NCI-H345 treated with DMSO at 0.1 percent for 48 hours (cell line): ENCODE measurements at regions not wholly inside any gene's neighbourhood (a gene's known extent, or its start where the extent isn't known, plus 50 kb on each side); places are given as distances from the start of the nearest gene placed in this dataset.

Experiments used
- DNase-seq: peaks from one replicate; lab custom pipeline; 2025; ENCODE audit not compliant: unreplicated experiment; lab: John Stamatoyannopoulos, UW

DNA sequence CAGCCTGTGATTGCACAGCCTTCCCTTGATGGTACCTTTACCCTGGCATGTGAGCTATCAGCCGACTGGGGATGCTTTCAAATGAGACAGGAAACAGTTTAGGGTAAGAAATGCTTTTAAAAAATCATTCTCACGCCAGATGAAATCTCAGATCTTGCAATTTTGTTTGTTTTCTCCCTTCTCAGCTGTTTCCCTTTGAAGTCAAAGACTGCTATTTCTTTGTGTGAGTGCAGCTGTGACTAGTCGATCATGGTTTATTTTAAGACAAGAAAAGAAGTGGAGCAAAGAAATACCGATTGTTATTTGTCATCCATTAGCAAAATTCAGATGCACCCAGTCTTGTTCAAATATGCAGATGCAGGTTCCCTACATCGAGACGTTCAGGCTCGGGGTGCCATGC is 489.7 kb downstream of the QKI start:
- DNase-seq = no peak

DNA sequence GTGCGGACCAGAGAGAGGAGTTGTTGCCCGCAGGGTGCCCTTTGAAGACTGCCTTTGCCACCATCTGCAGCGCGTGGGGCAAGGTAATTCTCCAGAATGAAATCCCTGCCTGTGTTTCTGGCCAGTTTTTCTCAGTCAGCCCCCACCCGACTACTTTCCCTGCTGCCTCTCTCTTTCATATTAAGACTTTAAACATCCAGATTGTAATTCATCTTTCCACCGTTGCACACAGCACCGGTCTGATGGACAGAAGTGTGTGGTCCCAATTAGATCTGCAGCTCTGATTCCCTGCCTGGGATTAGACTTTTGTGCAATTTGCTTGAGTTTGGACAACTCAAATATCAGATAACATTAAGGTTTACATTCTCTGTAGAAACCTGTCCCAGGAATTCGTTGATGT is 489.0 kb downstream of the QKI start:
- no peak for DNase-seq

DNA sequence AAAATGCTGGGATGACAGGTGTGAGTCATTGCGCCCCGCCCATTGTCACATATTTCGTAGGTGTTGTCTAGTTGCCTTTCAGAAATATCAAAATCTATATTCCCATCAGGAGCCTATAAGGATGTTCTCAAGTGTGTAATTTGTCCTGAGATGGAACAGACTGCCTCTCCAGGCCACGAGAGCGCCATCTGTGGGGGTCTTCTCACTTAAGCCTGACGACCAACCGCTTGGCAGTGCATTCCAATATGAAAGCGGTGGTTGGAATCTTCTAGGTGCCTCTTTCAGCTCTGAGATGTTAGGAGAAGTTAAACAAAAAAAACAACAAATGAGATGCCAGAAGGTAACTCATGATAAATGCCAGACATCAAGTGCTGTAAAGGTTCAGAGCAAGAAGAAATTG is 488.5 kb downstream of the QKI start:
- no peak for DNase-seq

DNA sequence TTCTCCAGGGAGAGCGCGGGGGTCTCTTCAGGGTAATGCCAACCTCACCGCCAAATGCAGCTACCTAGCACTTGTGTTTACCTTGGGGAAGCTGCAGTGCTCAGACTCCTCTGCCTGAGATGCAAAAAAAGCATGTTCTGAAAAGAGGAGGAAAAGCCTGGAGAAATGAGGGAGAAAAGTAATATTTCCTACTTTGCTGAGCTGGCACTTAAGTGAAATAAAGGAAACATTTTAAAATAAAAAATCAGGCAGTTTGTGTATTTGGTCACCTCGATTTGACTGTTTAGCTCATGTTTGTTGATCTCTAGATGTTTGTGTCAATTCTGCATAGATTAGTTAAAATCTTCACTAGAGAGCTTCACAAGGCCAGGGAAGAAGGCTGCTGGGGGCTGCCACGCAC is 487.2 kb downstream of the QKI start:
- DNase-seq = no peak

DNA sequence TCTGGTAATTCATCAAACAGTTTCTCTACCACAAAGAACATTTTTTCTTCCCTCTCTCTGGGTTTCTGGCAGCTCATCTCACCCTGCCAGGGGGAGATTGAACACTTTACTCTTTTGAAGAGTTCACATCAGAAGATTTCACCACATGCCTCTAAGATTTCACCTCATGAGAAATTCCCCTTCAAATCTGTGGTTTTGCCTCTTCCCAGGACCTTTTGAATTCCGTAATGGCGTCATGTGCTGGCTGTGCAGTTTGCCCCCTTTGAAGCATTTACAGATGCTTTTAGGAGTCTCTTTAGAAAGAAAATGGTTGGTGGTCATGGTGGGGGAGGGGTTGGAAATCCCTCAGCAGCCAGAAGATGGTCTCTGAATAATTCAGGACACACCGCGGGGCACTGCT is 486.1 kb downstream of the QKI start:
- no peak for DNase-seq

DNA sequence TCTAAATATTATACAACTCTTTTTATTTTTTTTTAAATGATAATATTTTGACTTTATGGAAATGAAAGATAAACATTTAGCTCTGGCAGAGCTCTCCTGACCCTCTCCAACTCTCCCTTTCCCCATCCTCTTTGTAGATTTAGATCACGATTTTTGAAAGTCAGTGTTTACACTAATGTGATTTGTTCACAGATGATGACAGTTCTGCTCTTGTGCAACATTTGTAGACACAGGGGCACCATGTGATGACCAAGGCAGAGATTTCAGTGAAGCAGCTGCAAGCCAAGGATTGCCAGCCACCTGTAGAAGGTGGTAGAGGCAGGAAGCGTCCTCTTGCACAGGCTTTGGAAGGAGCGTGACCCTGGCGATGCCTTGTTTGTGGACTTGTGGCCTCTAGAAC is 483.2 kb downstream of the QKI start:
- no peak for DNase-seq

DNA sequence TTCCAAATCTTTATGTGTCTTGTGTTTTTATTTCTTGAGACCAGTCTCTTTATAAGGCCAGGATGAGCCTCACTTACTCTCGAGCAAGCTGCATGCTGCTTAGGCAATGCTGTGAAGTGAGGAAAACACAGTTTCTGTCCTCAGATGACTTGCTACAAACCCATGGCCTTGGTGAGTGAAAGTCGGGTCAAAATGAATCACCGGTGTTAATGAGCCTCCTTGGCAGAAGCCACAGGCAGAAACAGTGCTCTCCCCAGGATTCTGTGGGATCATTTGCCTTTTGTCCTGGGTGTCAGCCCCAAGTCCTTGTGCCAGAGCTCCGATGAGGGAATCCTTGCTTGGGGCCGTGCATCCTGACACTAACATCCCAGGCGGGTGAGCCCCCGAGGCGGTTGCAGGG is 482.5 kb downstream of the QKI start:
- DNase-seq = no peak

DNA sequence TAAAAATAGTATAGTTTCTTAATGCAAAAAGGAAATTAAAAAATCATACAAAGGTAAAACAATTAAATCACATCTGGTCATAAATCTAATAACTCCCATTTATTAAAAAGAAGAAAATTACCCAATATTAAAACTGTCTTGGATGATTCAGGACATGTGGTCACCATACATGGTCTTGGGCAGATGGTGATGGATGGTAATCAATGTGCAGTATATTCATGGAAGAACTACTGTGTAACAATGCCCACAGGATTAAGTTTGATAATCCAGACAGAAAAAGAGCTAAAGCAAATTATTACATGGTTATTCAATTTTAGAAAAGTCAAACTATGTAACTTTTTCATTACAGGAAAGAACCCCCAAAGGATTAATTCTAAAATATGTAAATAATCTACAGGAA is 480.6 kb downstream of the QKI start:
- DNase-seq = no peak

DNA sequence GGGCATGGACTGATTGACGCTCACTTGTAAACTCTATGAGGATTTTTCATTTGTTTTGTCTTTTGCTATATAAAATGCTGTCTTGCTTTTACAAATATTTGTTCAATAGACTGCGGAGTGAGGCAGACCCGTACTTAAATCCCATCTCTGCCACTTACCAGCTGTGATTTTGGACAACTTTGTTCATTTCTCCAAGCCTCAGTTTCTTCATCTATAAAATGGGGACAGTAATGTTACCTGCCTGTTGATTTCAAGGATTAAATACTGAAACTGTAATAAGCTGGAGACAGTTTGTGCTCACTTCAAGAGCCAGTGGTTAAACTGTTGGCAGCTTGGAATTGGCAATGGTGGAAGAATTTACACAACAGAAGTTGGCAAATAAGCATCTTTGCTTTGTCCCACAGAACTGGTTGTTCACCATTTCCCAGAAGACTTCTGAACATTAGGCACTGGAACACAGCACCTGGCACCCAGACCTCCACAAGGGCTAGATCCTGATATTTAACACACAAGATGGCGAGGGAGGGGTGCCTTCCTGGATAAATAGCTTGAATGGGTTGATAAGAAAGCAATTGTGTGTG is 479.2 kb downstream of the QKI start:
- no peak for DNase-seq

DNA sequence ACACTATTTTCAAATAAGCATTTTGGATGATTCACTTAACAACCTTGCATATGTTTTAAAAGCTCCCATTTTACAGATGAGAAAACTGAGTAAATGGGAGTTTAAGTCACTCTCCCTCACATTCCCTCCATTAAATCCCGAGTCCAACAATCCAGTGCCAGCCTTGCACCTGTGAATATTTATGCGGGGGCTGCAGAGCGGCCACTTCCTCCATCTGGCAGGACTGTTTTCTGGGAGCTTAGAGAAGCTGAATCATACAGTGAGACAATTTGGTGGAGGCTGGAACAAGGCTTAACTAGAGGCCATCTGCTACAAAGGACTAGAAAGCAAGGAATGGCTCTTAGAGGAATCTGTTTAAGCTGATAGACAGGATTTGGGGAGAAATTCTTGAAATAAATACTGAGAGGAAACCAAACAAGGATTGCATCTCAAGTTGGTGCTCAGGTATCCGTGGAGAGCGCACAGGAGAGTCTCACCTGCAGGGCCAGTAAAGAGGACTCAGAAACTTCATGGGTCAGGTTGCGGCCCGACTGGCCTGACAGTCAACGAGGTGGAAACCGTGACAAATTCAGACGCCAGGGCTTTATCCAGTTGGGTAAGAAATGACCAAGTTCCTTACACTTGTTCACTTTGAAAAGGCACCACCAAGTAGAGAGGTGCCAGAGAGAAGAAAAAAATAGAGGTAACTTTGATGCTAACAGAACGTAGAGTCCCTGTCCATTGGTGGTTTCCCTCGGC is 478.5 kb downstream of the QKI start:
- no peak for DNase-seq

DNA sequence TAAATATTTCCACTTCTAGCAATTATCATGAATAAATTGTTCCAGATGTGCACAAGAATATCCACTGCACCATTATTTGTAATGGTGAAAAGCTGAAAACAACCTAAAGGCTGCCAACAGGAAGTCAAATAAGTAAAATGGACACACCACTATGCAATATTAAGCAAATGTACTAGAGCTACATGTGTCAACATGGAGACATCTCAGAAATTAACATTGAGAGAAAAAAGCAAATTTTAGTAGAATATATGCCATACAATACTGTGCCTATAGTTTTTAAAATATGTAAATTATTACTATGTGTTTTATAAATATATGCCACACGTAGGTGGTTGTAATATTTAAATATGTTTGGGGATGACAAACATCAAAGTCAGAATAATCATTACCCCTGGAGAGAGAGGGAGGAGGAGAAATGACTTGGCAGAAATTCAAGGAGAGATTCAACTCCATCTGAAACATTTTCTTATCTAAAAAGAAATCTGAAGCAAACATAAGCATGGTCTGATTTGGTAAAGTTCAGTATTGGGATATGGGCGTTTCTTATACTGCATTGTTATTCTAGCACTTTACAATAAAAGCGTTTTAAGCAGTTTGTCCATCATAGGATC is 475.5 kb downstream of the QKI start:
- DNase-seq = no peak

DNA sequence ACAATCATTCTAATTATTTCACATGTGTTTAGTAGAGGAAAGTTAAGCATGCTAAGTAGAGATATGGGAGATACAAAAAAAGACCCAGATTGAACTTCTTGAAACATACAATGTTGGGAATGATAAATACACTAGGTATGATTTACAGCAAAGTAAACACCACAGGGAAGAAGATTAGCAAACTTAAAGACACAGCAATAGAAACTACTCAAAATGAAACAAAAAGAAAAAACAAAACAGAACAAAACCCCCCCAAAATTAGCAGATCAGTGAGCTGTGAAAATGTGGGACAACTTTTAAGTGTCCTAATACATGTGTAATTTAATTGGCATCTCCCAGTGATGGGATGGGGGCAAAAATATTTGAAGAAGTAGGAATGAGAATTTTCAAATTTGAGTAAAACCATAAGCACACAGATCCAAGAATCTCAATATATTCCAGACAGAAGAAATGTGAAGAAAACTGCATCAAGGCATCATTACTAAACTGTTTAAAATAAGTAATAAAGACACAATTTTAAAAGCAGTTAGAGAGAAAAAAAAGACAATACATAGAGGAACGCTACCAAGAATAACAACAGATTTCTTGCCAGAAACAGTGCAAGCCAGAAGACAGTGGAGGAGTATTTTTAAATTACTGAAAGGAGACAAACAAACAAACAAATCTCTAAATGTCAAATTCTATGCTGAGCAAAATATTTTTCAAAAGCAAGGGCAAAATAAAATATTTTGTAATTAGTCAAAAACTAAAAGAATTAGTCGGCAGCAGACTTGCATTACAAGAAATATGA is 473.7 kb downstream of the QKI start:
- no peak for DNase-seq

DNA sequence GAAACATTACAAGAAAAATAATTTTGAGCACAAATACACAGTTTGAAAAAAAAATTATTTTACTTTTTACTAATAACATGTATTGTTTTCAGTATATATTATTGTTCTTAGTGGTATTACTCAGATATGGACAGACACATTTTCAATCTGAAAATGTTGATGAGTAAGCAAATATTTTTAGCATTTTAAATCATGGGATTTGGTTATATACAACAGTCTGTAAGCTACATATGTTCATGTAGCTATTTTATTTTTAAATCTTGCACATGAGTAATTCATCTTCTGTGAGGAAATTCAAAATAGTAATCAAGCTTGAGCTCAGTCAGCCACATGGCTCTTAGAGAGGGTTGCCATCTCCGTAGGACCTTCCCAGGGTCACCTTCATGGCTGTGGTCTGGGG is 471.9 kb downstream of the QKI start:
- DNase-seq = no peak

DNA sequence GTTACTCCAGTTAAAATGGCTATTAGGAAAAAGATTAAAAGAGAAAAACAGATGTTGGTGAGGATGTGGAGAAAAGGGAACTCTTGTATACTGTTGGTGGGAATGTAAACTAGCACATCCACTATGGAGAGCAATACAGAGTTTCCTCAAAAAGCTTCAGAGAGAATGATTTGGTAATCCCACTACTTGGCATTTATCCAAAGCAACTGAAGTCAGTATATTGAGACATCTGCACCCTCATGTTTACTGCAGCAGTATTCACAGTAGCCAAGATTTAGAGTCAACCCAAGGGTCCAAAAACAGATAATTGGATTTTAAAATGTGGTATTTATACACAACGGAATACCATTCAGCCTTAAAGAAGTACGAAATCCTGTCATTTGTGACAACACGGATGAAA is 469.5 kb downstream of the QKI start:
- no peak for DNase-seq

DNA sequence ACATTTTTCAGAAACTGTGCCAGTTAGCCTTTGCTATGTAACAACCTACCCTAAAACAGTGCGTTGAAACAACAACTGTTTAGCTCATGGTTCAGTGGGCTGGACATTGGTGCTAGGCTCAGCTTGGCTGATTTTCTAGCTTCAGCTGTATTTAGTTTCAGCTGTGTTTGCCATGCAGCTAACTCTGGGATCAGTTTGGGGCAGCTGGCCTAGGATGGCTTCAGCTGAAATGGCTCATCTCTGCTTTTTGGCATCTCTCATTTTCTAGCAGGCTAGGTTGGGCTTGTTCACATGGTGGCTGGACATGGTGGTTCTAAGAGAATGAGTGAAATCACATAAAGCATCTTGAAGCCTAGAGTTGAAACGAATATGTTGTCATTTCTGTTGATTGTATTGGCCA is 464.2 kb downstream of the QKI start:
- no peak for DNase-seq

DNA sequence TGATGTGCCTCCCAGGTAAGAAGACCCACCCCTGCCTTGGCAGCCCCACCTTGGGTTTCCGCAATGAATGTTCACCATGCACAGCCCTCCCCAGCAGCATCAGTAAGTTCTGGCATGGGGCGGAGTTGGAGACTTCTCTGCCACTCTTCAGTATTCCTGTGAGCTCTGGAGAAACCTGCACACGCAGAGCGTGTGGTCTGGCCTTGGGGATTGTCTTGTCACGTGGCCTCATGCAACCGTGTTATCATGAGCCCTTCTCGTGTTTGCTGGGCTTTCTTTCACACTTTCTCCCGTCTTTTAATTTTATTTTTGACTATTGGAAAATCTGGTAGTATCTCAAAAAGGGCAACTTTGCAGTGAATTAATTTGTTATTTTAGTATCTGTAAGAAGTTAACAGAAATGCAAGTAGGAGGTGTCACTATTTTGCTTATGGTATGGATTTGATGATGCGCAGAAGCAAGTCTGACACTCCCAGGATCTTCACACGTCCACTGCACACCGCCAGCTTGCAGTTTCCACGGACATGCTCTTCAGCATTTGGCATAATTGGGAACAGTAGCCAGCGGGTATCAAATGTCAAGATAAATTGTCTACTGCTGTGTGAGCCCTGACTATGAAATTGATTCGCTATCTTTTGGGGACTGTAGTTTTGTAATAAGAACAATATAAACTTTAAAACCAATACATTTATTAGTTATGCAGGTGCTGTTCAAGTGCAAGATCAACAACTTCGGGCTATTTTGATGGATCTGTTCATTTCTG is 463.5 kb downstream of the QKI start:
- DNase-seq = no peak

DNA sequence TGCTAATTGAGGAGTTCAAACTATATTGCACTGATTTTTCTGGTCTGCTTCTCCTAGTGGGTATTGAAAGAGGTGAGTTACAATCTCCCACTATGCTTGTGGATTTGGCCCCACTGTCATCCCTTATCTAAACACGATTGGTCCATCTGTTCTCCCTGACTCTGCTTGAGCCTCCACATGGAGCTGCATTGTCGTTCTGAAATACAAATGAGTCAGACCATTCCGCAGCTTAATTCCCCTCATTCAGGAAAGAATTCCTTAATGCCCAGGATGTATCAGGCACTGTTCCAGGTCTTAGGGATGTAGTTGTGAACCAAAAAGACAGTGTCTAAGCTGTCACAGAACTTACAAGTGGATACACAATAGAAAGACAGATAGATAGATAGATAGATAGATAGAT is 461.9 kb downstream of the QKI start:
- DNase-seq = no peak

DNA sequence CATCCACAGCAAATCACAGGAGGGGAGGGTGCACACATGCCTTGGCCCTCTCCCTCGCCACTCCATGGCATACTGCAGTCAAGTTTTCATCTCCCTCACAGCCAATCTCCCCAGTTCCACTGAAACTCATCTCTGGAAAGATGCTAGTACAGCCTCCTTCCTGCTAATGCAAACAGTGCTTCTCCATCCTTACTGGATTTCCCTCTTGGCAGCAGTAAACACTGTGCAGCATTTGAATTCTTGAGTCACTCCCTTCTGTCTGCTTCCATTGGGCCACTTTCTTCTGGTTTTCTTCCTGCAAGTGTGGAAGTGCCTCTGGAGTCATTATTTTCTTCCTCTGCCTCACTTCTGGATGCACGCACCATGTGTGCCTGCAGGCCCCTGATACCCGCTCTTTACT is 460.3 kb downstream of the QKI start:
- DNase-seq = no peak

DNA sequence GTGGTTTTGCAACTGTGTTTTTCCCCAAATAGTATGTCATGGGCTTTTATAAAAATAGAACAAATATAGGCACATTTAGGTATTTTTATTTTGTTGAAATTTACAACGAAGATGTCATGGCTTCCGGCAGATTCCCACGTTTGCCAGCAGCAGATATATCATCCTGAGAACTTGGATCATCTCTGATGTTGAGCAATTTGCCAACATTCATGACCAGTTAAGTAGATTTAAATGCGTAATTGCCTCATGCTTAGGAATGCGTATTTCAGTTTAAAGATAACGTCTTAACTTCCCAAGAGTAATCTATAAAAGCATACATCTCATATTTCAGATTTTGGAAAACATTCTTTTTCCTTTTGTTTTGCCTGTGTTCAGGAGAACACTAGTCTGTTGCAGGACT is 457.8 kb downstream of the QKI start:
- DNase-seq = no peak

DNA sequence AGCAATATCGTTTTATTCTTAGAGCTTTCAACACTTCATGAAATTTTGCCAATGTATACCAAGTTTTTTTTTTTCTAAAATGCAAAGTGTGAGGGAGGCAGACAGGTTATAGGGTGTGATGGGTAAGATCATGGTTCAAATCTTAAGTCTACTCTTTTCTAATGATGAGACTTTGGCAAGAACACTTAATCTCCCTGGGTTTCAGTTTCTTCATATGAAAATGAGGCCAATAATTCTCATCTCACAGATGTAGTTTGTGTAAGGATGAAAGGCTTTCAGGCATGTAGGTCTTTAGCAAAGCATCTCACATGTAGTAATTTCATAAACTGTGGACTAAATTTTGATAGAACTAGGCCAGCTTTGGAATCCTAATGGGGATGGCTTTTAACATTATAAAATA is 457.1 kb downstream of the QKI start:
- no peak for DNase-seq
